ENCODE measurements at regions not wholly inside any gene's neighbourhood (a gene's known extent, or its start where the extent isn't known, plus 50 kb on each side); places are given as distances from the start of the nearest gene placed in this dataset.
"Not testable (repeated sequence)": the region's sequence is repeated elsewhere in the genome, so short reads cannot be mapped to it uniquely, and the experiment has no call there.

DNA sequence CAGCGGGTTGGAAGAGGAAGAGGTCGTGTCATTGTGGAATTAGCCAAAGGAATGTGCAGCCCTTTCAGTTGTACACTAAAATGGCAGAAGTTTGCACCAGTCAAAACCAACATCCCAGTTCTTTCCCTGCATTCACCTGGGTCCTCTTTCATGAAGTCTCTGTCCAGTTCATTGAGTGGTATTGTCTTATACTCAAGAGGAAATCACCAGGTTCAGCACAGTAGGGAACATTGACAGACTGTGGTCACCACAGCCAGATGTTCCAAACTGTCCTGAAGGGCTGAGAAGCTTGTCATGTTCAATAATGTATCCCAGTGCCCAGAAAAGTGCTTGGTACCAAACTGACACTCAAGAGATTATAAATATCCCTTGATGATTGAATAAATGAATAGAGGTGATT lies 131.6 kb downstream of the GLUL start:
- ATAC-seq (no peak), DNase-seq (no peak)

DNA sequence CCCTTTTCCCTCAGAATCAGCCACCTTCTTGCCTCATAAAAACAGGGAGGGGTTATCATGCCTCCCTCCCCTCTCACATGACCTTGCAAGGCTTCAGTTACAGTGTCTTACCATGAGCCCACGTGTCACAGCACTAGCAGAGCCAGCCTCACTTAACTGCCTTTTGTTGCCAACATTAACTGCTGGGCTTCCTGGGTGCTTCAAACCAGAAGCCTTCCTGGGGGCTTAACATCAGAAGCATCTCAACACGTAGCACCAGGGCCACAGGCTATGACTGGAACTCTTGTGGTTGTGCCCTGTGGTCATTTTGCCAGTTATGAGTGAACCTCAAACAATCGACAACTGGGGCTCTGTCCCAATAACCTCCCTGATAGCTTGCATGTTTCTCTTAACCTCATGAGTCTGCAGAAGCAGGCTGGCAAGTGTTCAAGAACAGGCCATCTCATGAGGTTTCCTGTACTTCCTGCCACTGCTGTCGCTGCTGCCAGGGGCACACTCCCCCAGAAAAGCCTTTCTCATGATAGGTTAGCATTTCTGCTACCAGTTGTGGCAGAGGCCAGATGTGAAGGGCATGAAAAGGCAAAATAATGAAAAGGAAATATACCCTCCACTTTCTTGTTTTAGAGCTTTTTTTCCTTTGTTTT lies 132.2 kb downstream of the GLUL start:
- DNase-seq: peak; percentile 48
- peak; percentile 89 for ATAC-seq

DNA sequence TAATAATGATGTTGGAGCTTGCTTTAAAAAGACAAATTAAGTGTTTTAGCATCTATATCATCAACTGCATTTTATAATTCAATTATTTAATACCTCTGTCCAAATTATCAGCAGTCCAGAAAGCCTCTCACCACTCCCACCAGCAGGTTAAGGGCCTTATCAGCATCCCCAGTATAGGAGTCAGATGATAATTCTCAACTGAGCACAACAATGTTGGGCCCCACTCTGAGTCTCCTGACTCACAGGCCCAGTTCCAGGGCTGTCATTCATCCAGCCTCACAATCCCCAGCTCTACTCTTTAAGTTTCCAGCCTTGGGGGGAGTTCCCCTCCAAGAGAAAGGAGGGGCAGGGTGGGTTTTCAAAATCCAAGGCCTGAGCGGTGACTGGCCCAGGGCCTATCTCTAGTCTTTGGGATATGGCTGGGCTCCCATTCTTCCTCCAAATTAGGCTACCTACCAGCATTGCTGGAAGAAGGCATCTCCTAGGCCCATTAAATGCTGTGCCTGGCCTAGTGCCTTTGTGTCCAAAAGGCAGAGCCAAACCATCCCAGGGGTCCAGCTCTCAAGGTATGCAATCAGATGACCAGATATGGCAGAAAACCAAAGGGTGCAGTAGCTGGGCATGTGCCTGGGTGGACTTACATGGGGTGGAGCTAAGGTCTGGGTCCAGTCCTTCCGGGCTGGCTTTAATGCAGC lies 134.1 kb downstream of the GLUL start:
- DNase-seq: no peak
- ATAC-seq: no peak

DNA sequence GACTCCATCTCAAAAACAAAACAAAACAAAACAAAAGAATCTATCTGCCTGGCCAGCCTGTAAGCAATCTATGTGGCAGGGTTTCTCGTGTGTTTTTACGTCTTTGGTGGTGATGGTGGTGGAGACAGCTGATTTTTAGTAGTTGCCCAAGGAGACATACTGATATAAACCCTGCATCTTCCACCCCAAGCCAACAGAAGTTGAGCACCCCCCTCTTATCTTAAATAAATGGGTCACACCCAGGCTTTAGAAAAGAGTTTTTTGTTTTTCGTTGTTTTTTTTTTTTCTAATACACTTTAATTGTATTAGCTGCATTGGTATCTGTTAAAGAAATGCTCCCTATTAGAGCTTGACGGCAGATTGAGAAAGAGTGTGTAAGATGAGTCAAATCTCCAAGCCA lies 134.7 kb downstream of the GLUL start:
- ATAC-seq (no peak), DNase-seq (no peak)

DNA sequence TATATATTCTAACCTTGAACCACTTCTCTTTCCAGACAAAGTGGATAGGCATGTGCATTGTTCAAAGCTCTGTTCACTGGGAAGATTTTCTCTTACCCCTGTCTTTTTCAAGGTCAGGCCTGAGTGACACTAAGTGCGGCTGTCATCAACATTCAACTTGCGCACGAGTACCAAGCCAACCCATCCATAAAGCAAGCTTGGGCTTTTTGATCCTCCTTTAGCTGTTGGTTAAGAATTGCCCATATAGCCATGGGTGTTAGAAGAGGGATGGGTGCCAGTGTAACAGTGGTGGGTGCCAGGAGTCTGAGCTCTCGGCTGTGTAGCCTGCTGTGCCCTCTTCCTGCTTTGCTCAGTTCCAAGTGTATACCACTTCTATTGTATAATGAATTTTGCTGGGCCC lies 136.1 kb downstream of the GLUL start:
- no peak for ATAC-seq
- no peak for DNase-seq

DNA sequence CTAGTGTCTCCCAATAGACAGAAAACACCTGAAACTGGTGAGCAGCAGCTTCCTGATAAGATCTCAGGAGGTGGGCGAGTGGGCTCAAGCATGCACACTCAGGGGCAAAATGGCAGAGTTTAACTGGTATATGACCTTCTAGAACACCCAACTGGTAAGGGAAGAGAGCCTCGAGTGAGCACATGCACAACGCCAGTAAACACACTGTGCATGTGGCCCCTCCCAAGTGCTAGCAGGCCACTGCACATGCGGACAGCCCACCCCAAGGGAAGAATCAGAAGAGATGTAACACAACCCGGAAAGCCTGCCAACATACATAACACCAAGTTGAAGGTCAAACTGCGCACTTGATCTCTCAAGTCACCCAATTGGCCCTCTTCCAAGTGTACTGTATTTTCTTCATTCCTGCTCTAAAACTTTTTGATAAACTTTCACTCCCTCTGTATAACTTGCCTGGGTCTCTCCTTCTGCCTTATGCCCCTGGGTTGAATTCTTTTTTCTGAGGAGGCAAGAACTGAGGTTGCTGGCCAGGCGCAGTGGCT lies 138.2 kb downstream of the GLUL start:
- no peak for ATAC-seq

DNA sequence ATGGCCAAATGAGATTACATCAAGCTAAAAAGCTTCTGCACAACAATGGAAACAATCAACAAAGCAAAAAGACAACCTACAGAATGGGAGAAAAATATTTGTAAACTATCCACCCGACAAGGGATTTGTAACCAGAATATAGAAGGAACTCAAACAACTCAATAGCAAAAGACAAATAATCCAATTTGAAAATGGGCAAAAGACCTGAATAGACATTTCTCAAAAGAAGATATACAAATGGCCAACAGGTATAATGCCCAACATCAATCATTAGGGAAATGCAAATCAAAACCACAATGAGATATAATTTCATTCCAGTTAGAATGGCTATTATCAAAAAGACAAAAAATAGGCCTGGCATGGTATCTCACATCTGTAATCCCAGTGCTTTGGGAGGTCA lies 140.0 kb downstream of the GLUL start:
- DNase-seq (no peak), ATAC-seq (no peak)

More for the DNA sequence above, 138.2 kb downstream of the GLUL start:
- DNase-seq: no peak

DNA sequence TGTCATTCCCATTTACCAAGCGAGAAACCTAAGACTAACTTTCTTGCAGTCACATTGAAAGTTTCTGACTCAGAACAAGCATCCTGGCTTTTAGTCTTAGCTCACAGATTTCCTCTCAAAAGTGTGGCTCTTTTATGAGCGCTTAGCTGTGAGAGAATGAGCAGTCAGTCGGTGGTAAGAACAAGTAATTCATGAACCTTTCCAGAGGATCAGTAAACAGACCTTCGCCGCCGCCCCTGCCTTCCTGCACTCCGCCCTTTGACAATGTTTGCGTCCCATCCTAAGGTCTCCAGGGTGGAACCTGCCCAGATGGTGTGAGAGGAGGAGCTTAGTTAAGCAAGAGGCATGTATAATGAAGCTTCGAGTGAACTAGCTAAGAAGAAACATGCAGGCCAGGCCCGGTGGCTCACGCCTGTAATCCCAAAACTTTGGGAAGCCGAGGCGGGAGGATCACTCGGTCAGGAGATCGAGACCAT lies 142.4 kb downstream of the GLUL start:
- DNase-seq (peak; percentile 32), ATAC-seq (peak; percentile 86)

DNA sequence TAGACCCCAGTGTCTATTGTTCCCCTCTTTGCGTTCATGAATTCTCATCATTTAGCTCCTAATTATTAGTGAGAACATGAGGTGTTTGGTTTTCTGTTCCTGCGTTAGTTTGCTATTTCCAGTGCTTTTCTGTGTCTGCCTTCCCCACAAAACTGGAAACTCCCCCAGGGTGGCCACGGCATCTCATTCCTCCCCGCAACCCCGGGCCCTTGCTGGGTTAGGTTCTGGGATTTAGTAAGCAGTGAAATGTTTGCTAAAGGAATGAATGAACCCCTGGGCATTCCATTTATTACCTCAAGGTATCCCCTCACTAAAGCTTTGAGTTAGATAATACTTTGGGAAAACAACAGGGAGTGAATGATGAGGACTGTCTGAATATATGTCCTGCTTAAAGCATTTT lies 142.9 kb downstream of the GLUL start:
- ATAC-seq (no peak), DNase-seq (no peak)

DNA sequence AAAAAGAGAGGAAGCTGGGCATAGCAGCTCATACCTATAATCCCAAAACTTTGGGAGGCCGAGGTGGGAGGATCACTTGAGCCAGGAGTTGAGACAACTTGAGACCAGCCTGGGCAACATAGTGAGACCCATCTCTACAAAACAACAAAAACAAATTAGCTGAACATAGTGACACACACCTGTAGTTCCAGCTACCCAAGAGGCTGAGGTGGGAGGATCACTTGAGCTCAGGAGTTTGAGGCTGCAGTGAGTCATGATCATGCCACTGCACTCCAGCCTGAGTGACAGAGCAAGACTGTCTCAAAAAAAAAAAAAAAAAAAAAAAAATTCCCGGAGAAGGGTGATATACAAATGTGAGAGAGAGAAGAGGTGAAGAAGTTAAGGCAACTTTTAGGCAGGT lies 143.8 kb downstream of the GLUL start:
- not testable (repeated sequence) for ATAC-seq

DNA sequence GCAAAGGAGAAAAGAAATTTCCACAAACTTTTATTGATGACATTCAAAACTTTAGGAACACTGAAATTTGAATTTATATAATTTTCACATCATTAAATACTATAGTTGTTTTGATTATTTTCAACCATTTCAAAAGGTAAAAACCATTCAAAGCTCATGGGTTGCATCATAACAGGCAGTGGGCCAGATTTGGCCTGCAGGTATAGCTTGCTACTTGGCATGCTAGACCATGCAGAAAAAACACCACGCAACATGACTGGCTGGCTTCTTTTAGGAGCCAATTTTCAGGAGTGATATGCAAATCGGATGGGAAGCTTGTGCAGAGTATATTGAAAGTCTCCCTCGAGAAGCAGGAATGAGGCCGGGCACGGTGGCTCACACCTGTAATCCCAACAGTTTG lies 144.8 kb downstream of the GLUL start:
- no peak for DNase-seq
- ATAC-seq: no peak

More for the DNA sequence above, 143.8 kb downstream of the GLUL start:
- DNase-seq: not testable (repeated sequence)

DNA sequence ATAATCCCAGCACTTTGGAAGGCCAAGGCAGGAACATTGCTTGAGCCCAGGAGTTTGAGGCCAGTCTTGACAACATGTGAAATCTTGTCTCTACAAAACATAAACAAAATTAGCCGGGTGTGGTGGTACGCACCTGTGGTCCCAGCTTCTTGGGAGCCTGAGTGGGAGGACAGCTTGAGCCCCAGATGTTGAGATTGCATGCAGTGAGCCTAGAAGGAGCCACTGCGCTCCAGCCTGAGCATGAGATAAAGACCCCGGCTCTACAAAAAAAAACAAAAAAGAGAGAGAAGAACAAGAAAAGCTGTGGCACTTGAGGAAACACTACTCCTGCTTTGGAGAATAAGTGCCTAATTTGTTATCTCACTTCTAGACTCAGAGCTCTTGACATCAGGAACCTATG lies 146.6 kb downstream of the GLUL start:
- DNase-seq (no peak), ATAC-seq (no peak)

DNA sequence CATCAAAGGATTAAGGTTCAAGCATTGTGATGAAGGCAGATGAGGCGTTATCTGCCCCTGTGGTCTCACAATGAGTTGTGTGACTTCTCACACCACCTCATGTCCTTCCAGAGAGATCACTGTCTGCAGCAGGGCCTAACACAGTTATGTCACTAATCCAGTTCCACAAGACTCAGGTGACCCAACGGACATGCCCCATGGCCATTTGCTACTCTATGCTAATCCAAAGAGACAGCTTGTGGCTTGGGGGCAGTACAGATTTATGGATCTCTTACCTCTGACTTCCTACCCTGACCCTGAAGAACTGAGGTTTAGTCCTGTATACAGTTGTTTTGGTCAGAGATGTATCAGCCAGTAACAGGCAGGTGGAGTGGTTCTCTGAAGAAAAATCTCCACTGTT lies 147.1 kb downstream of the GLUL start:
- DNase-seq: no peak

DNA sequence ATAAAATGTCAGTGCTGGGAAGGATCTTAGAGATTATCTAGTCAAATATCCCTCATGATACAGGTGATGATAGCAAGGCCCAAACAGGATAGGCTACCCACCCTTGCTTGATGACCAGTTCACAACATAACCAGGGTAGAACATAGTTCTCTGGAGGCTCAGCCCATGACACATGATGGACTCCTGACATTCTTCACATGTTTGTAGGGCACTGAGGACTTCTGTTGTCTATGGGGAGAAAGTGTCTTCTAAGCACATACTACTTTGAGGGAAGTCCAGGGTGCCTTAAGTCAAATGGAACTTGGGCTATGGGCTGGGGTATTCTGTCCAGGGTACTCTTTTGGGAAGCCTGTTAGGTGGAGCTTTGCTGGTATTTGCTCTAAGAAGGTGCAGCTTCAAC lies 148.9 kb downstream of the GLUL start:
- no peak for ATAC-seq
- DNase-seq: no peak

More for the DNA sequence above, 147.1 kb downstream of the GLUL start:
- ATAC-seq: no peak

DNA sequence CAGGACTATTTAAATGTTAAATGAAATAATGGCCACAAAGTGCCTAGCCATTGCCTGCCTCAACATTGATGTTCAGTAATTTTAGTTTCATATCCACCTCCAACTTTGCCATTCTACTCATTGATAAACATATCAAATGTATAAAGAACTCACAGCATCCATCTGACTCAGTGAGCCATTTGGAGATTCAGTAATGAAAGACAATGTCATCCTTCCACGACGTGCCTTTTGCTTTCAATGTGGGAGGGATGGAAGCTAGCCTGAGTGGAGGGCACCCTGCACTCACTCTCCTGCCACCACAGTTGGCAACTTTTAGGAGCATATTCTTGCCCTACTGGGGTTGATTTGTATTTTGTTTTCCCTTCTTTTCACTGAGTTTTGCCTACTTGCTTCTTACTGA lies 151.5 kb downstream of the GLUL start:
- no peak for ATAC-seq
- DNase-seq: no peak

DNA sequence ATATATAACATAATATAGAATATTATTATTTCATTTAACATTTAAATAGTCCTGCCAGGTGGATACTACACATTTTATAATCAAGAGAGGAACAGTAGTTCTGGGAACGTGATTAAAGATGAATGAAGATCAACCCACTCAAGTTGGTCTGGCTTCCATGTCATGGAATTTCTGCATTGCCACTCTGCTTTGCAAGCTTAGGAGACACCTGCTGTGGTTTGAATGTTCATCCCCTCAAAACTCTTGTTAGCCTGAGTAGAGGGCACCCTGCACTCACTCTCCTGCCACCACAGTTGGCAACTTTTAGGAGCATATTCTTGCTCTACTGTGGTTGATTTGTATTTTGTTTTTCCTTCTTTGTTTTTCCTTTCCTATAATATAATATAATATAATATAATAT lies 153.2 kb downstream of the GLUL start:
- no peak for ATAC-seq
- no peak for DNase-seq

DNA sequence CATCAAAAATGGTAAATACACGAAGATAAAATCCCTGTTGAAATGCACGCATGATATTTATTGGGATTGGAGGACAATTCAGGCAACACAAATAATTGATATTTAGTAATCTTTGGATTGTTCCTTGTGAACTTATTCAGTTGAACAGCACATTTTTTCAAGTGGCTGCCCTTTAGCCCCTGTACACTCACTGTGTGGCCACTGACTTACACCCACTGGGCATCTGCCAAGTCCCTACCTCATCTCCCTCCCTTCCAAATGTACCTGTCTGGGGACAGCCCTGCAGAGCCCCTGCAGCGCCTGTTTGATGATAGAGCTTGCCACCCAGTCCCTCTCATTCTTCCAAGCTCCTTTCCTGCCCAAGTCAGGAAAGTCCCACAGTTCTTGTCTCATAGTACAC lies 154.3 kb downstream of the GLUL start:
- DNase-seq: no peak
- no peak for ATAC-seq

DNA sequence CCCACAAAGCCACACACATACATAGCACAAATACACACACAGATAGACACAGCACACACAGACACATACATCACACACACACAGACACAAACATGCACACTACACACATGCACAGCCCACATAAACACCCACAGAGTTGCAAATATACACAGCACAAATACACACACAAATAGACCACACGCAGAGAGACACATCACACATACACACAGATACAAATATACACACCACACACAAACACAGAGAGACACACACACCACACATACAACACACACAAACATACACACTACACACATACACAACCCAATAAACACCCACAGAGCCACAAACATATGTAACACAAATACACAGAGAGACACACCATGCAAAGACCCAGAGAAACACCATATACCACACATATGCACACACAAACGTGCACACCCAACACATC lies 154.9 kb downstream of the GLUL start:
- DNase-seq: no peak
- no peak for ATAC-seq

DNA sequence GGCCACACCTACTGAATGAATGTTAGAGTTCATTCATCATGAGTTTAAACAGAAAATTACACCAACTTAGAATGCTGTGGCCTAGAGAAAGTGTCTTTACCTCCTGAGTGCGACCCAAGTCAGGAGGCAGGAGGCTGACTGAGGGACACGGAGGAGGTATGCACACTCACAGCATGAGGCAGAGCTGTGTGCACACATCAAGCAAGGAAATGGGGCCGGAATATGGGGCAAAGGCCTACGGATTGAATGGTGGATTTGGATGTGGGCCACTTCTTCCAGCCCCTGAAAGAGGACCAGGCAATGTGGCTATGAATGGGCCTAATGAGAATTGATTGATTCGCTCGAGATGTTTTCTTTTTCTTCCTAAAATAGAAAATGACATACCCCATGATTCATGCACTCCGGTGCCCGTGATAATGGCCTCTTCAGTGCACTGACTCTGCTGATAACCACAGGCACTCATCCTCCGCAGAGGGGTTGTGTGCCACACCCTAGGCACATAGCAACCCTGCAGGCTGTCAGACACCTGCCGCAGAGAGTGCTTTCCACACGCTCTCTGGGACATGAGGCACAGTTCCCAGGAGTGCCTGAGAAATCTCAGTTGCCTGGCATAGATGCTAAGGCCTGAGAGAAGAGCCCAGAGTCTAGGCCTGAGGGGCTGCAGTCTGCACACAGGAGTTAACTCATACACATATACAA lies 155.5 kb downstream of the GLUL start:
- ATAC-seq (peak; percentile 43), DNase-seq (no peak)

DNA sequence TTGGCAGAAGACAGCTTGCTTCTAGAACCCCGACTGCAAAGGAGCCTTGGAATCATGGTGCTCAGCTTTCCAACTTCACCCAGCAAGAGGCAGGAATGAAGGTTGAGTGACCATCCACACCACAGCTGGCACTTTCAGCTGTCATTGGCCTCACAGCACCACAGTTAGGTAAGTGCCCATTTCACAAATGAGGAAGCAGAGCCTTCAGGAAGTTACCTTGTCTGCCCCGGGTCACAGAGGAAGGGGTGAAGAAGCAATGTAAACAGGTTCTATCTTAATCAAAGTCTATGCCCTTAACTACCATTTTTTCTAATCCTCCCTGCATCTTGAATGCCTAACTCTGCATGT lies 156.0 kb downstream of the GLUL start:
- no peak for ATAC-seq
- no peak for DNase-seq

DNA sequence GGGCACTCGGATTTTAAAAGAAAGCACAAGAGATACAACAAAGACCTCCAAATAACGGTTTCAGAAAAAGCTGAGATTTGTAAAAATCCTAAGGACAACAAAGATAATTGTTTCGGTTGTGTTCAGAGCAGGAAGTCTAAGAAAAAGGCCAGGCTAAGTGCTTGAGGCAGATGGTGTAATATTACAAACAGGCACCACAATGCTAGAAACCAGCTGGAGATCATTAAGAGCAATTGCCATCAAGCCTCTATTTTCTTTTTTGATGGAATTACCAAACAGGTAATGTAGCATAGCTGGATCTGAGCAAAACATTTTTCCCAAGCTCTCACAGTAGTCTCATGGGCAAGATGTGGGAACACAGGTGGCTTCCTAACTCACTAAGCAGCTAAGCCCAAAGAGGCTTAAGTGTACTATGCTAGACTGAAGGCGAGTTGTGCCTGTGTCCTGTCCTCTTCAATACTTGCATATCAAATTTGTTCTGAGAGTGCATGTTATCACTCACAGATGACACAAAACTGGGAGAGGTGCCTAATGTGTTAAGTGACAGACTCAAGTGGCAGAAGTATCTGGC lies 161.6 kb downstream of the GLUL start:
- ATAC-seq: no peak
- DNase-seq: no peak

DNA sequence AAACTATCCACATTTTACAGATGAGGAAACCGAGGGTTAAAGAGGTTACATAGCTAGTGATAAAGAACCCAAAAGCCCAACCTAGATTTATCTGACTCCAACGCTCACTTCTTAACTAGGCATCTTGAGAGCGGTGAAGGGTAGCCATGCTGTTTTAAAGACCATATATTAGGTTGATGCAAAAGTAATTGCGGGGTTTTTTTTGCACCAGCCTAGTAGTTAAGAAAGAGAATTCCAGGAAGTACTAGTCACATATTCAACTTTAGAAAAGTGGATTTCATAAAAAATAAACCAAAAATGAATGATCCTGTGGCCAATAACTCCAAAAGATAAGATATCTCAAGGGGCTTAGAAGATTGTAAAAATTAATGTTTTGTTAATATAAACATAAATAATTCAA lies 162.1 kb downstream of the GLUL start:
- DNase-seq: no peak
- ATAC-seq: no peak

Data from stimulated activated naive CD8-positive, alpha-beta T cell treated with anti-CD3 and anti-CD28 coated beads, Interleukin-15, Interleukin-2, amounts not matched to agents 100 U/mL and 50 U/mL, for 24 hours (primary cell).